ENCODE measurements at regions not wholly inside any gene's neighbourhood (a gene's known extent, or its start where the extent isn't known, plus 50 kb on each side); places are given as distances from the start of the nearest gene placed in this dataset.

- H3K4me1 ChIP-seq: no peaks in the 10 kb centered on the region
- no peak for DNase-seq
- H3K27ac ChIP-seq: no peak overlapping the region
- H3K9me3 ChIP-seq: no peaks in the 10 kb centered on the region
- 69 to 88% methylated on average over 2 of the region's 2 CpGs for WGBS, 2 donors (ENCODE audit: low coverage in 1 of 2)
- in situ Hi-C loops (cut with MboI; ENCODE audit: low pct_ligation_motif_present in 1 of 4, low pct_unique_long_range_greater_than_20kb in 1 of 4, low sequenced_read_pairs in 3 of 4) (no loop called here), intact Hi-C loops (cut with DNase I; ENCODE audit: low total_unique reads) (no loop called here)
- no peaks in the 10 kb centered on the region for H3K27me3 ChIP-seq
- no peaks in the 10 kb centered on the region for H3K36me3 ChIP-seq
- no peak for TF ChIP-seq CTCF (IDR thresholded peaks at IDR 0.05)
- TF ChIP-seq POLR2AphosphoS5 (IDR thresholded peaks at IDR 0.05): no peak
- H3K4me3 ChIP-seq: no peak overlapping the region
Observed at GRCh38 chr2:7348761-7349160, 431.5 kb downstream of the RNF144A start.

GRCh38 chr2:7352191-7352590 lies 435.0 kb downstream of the RNF144A start:
- WGBS, 2 donors (ENCODE audit: low coverage in 1 of 2): 89 to 95% methylated on average over 5 of the region's 5 CpGs
- intact Hi-C loops (cut with DNase I; ENCODE audit: low total_unique reads): no loop called here
- no peak for TF ChIP-seq POLR2A (IDR thresholded peaks at IDR 0.05)
- TF ChIP-seq EP300 (IDR thresholded peaks at IDR 0.05; ENCODE audit: low read depth): no peak
- TF ChIP-seq CTCF (IDR thresholded peaks at IDR 0.05): no peak
- TF ChIP-seq POLR2AphosphoS5 (IDR thresholded peaks at IDR 0.05): no peak
- H3K4me1 ChIP-seq: no peaks in the 10 kb centered on the region
- H3K27ac ChIP-seq: no peak overlapping the region
- no peaks in the 10 kb centered on the region for H3K36me3 ChIP-seq
- H3K4me3 ChIP-seq: no peak overlapping the region
- no peaks in the 10 kb centered on the region for H3K9me3 ChIP-seq
- DNase-seq: no peak
- in situ Hi-C loops (cut with MboI; ENCODE audit: low pct_ligation_motif_present in 1 of 4, low pct_unique_long_range_greater_than_20kb in 1 of 4, low sequenced_read_pairs in 3 of 4): no loop called here
- H3K27me3 ChIP-seq: no peaks in the 10 kb centered on the region

- TF ChIP-seq POLR2A (IDR thresholded peaks at IDR 0.05): no peak
- no peak for TF ChIP-seq POLR2AphosphoS5 (IDR thresholded peaks at IDR 0.05)
- no peak for TF ChIP-seq EP300 (IDR thresholded peaks at IDR 0.05; ENCODE audit: low read depth)
- no peak for TF ChIP-seq CTCF (IDR thresholded peaks at IDR 0.05)
- 73 to 83% methylated on average over 3 to 4 of the region's 4 CpGs for WGBS, 2 donors (ENCODE audit: low coverage in 1 of 2)
- in situ Hi-C loops (cut with MboI; ENCODE audit: low pct_ligation_motif_present in 1 of 4, low pct_unique_long_range_greater_than_20kb in 1 of 4, low sequenced_read_pairs in 3 of 4): no loop called here
Observed at GRCh38 chr2:7353571-7353970, 436.4 kb downstream of the RNF144A start.

GRCh38 chr2:7355781-7356180 lies 438.6 kb downstream of the RNF144A start:
- Histone ChIP-seq H3K4me3 (no peak overlapping the region), H3K4me1 (no peaks in the 10 kb centered on the region), H3K27me3 (no peaks in the 10 kb centered on the region), H3K36me3 (no peaks in the 10 kb centered on the region), H3K27ac (no peak overlapping the region), H3K9me3 (no peaks in the 10 kb centered on the region)
- intact Hi-C loops (cut with DNase I; ENCODE audit: low total_unique reads): no loop called here
- WGBS, 2 donors (ENCODE audit: low coverage in 1 of 2): 70 to 78% methylated on average over 2 to 10 of the region's 10 CpGs
- in situ Hi-C loops (cut with MboI; ENCODE audit: low pct_ligation_motif_present in 1 of 4, low pct_unique_long_range_greater_than_20kb in 1 of 4, low sequenced_read_pairs in 3 of 4): no loop called here
- DNase-seq: no peak
- TF ChIP-seq POLR2A (IDR thresholded peaks at IDR 0.05) (no peak), CTCF (IDR thresholded peaks at IDR 0.05) (no peak)

More at GRCh38 chr2:7353571-7353970, 436.4 kb downstream of the RNF144A start:
- no peaks in the 10 kb centered on the region for H3K36me3 ChIP-seq
- intact Hi-C loops (cut with DNase I; ENCODE audit: low total_unique reads): no loop called here
- no peak for DNase-seq
- no peaks in the 10 kb centered on the region for H3K9me3 ChIP-seq
- no peak overlapping the region for H3K4me3 ChIP-seq
- no peaks in the 10 kb centered on the region for H3K27me3 ChIP-seq
- H3K4me1 ChIP-seq: no peaks in the 10 kb centered on the region
- H3K27ac ChIP-seq: no peak overlapping the region
